Bronchial epithelial cell (primary cell): ENCODE measurements at regions not wholly inside any gene's neighbourhood (a gene's known extent, or its start where the extent isn't known, plus 50 kb on each side); places are given as distances from the start of the nearest gene placed in this dataset.

Source experiments
- DNase-seq: peaks from one replicate; pipeline ENCODE4 v3.0.0-alpha.2; 2010; ENCODE audit warnings: low read depth
- FAIRE-seq: peaks from 2 replicates; lab custom pipeline; 2011; peaks lifted over from hg19 to GRCh38; lab: Jason Lieb, UNC
- H3K27me3 ChIP-seq: 2 replicates; pipeline ENCODE4 v1.5.1; 2011; ENCODE audit warnings: low read length; ENCODE audit not compliant: control insufficient read depth, insufficient read depth
- H3K36me3 ChIP-seq: 2 replicates; pipeline ENCODE4 v1.5.1; 2011; ENCODE audit warnings: low read length; ENCODE audit not compliant: control insufficient read depth, insufficient read depth
- H3K4me3 ChIP-seq: 2 replicates; pipeline ENCODE4 v1.5.1; 2011; ENCODE audit warnings: mild to moderate bottlenecking, low read depth, low read length, control low read depth
- CTCF ChIP-seq: IDR thresholded peaks from 2 replicates; pipeline ENCODE4 v1.5.1; 2011; ENCODE audit warnings: mild to moderate bottlenecking, moderate library complexity, low read length, control low read depth, inconsistent platforms; ENCODE audit not compliant: insufficient read depth, severe bottlenecking

- FAIRE-seq (no peak), DNase-seq (no peak)
- no peak for TF ChIP-seq CTCF
- Histone ChIP-seq H3K36me3 (no peaks in the 10 kb centered on the region), H3K4me3 (no peak overlapping the region), H3K27me3 (peaks cover 8% of the 10 kb centered on the region)
Observed at GRCh38 chr11:119472856-119473222, 49.9 kb upstream of the THY1 start.
